BJ (cell line): ENCODE measurements at regions not wholly inside any gene's neighbourhood (a gene's known extent, or its start where the extent isn't known, plus 50 kb on each side); places are given as distances from the start of the nearest gene placed in this dataset.

Source experiments
- CTCF ChIA-PET: fragments of 350-600 bp; formaldehyde crosslinking; extraction: SDS; loops from one replicate; lab custom pipeline; 2021; ENCODE audit warnings: antibody characterized with exemption, inconsistent platforms; lab: Yijun Ruan, JAX
- POLR2A ChIA-PET: fragments of 300-600 bp; sonication (Branson Sonifier 250); formaldehyde crosslinking; extraction: SDS; loops from one replicate; lab custom pipeline; 2021; ENCODE audit warnings: antibody characterized with exemption; lab: Charles Lee
- DNase-seq: peaks from one replicate; pipeline ENCODE4 v3.0.0-alpha.2; 2011; ENCODE audit warnings: low read depth
- H3K27me3 ChIP-seq: 2 replicates; pipeline ENCODE4 v1.6.0; 2011; ENCODE audit warnings: low read length; ENCODE audit not compliant: control insufficient read depth, insufficient read depth
- H3K36me3 ChIP-seq: 2 replicates; pipeline ENCODE4 v1.5.1; 2011; ENCODE audit warnings: low read length; ENCODE audit not compliant: control insufficient read depth, insufficient read depth
- H3K4me3 ChIP-seq: 2 replicates; pipeline ENCODE4 v1.5.1; 2011; ENCODE audit warnings: low read depth, mild to moderate bottlenecking, control low read depth, low read length
- TF ChIP-seq, protein P1 (sequence below): IDR thresholded peaks from 2 replicates; pipeline ENCODE4 v1.5.1; 2011; ENCODE audit warnings: low read depth, mild to moderate bottlenecking, control low read depth, inconsistent platforms, low read length, moderate library complexity; ENCODE audit not compliant: insufficient read depth

DNA sequence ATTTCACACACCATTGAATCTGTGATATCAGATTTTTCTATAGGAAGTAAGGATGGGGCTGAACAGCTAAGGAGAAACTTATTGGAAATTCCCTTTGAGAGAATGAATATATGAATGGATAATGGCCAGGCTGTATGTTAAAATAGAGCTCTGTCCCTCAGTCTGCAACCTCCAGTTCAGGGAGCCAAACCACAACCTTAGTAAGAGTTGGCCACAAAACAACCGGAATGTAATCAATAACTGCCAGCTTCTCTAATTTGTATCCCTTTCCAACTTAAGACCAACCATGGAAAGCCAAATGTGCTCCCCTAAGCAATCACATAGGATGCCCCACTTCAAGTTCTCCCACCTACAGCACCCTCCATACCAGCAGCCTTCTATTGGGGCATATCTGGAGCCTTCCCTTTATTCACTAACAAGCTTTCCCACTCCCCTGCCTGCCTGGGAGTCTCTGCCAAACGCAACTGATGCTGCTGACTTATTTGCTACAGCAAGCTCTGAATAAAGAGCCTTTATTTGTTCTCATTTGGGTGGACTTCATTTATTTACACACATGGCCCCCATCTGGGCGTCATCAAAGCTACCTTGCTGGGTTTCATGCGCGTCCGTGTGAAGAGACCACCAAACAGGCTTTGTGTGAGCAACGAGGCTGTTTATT lies 75.4 kb upstream of the LARS2 start:
- peaks cover 7% of the 10 kb centered on the region for H3K27me3 ChIP-seq

DNA sequence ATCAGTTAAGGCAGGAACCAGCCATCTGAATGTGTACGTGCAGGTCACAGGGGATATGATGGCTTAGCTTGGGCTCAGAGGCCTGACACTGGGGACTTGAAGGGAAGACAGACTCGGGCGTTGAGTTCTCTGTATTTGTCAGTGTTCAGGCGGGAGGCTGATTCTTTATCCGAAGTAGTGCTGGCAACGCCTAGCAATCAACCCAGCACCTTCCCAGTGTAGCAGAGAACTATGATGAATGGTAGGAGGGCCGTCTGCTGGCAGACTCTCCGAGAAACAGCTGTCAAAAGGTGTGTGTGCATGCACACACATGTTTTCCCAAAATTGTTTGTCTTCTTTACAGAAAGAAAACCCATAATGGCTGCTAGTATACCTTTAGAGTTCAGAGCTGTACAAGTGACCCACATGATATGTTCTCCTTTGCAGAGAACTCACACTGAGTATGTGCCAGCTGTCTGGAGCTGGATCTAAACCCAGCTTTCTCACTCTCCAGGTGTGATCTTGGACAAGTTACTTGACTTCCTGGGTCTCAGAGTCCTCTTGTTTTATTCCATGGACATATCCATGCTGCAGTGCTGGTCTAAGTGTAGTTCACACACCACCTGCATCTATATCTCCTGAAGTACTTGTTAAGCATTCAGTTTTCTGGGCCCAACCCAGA lies 74.5 kb upstream of the LARS2 start:
- no peaks in the 10 kb centered on the region for H3K36me3 ChIP-seq
- TF ChIP-seq, protein P1, sequence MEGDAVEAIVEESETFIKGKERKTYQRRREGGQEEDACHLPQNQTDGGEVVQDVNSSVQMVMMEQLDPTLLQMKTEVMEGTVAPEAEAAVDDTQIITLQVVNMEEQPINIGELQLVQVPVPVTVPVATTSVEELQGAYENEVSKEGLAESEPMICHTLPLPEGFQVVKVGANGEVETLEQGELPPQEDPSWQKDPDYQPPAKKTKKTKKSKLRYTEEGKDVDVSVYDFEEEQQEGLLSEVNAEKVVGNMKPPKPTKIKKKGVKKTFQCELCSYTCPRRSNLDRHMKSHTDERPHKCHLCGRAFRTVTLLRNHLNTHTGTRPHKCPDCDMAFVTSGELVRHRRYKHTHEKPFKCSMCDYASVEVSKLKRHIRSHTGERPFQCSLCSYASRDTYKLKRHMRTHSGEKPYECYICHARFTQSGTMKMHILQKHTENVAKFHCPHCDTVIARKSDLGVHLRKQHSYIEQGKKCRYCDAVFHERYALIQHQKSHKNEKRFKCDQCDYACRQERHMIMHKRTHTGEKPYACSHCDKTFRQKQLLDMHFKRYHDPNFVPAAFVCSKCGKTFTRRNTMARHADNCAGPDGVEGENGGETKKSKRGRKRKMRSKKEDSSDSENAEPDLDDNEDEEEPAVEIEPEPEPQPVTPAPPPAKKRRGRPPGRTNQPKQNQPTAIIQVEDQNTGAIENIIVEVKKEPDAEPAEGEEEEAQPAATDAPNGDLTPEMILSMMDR: no peak
- POLR2A ChIA-PET: no interaction called here
- CTCF ChIA-PET: no interaction called here
- H3K4me3 ChIP-seq: no peak overlapping the region
- no peak for DNase-seq
- peaks cover 7% of the 10 kb centered on the region for H3K27me3 ChIP-seq

More for the DNA sequence above, 75.4 kb upstream of the LARS2 start:
- ChIA-PET CTCF (no interaction called here), POLR2A (no interaction called here)
- DNase-seq: no peak
- Histone ChIP-seq H3K4me3 (no peak overlapping the region), H3K36me3 (no peaks in the 10 kb centered on the region)
- TF ChIP-seq, protein P1: no peak

GRCh38 chr3:45317710-45318109 lies 70.7 kb upstream of the LARS2 start:
- Histone ChIP-seq H3K27me3 (peaks cover 5% of the 10 kb centered on the region), H3K36me3 (no peaks in the 10 kb centered on the region), H3K4me3 (no peak overlapping the region)
- TF ChIP-seq, protein P1: no peak
- ChIA-PET CTCF (no interaction called here), POLR2A (no interaction called here)
- no peak for DNase-seq

- no peak overlapping the region for H3K4me3 ChIP-seq
- H3K36me3 ChIP-seq: no peaks in the 10 kb centered on the region
- DNase-seq: no peak
- peaks cover 3% of the 10 kb centered on the region for H3K27me3 ChIP-seq
- CTCF ChIA-PET: no interaction called here
- POLR2A ChIA-PET: no interaction called here
- TF ChIP-seq, protein P1: no peak
These were observed 69.7 kb upstream of the LARS2 start for GRCh38 chr3:45318689-45319088.

GRCh38 chr3:45319231-45319995 lies 69.0 kb upstream of the LARS2 start:
- TF ChIP-seq, protein P1: no peak
- H3K27me3 ChIP-seq: peaks cover 4% of the 10 kb centered on the region
- ChIA-PET CTCF (interaction anchor here (0.7 kb wide), 1 partner anchor 15 kb away, joined by 3 read pairs; no protein-coding TSS in a partner anchor), POLR2A (no interaction called here)
- H3K4me3 ChIP-seq: no peak overlapping the region
- DNase-seq: no peak
- no peaks in the 10 kb centered on the region for H3K36me3 ChIP-seq
